ENCODE measurements at regions not wholly inside any gene's neighbourhood (a gene's known extent, or its start where the extent isn't known, plus 50 kb on each side); places are given as distances from the start of the nearest gene placed in this dataset.

DNA sequence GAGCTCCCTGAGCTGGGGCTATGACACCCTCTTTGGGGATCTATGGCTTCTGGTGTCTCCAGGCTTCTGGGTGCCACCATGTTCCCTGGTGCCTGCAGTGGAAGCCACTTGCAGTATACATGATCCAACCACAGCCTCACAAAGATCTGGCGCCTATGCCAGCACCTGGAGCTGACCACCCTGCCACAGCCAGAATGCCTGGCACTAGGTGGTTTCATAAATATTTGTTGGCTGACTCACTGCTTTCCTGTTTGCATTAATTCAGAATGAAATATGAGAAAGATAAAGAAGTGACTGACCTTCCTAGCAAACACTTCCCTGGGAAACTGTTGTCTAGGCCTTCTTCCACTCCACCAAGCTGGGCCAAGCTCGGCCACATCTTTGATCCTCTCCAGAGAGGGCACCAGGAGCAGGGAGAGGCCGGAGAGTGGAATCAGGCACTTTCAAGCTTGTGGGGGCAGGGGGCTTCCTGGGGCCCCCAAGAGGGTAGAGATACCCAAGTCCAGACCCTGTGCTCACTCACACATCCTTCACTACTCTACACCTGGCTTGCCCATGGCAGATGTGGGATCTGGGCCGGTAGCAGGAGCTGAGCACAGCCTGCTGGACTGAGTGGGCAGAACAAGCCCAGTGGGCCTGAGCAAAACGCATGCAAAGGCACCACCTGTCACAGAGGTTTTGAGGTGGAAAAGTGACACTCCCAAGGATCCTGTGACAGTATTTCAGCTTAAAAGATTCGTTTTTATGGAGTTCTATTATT lies 565.7 kb downstream of the SLC4A3 start:
- TF ChIP-seq, protein P1, sequence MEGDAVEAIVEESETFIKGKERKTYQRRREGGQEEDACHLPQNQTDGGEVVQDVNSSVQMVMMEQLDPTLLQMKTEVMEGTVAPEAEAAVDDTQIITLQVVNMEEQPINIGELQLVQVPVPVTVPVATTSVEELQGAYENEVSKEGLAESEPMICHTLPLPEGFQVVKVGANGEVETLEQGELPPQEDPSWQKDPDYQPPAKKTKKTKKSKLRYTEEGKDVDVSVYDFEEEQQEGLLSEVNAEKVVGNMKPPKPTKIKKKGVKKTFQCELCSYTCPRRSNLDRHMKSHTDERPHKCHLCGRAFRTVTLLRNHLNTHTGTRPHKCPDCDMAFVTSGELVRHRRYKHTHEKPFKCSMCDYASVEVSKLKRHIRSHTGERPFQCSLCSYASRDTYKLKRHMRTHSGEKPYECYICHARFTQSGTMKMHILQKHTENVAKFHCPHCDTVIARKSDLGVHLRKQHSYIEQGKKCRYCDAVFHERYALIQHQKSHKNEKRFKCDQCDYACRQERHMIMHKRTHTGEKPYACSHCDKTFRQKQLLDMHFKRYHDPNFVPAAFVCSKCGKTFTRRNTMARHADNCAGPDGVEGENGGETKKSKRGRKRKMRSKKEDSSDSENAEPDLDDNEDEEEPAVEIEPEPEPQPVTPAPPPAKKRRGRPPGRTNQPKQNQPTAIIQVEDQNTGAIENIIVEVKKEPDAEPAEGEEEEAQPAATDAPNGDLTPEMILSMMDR (conservative IDR thresholded peaks at IDR 0.05; ENCODE audit: low read depth, low read length) = peak; percentile 51
- no peak for TF ChIP-seq EZH2phosphoT487 (IDR thresholded peaks at IDR 0.05; ENCODE audit: borderline replicate concordance, low read length)
- TF ChIP-seq EZH2 (IDR thresholded peaks at IDR 0.05; ENCODE audit: low read length, unreplicated experiment) = no peak
